GM13976 (cell line): ENCODE measurements at regions not wholly inside any gene's neighbourhood (a gene's known extent, or its start where the extent isn't known, plus 50 kb on each side); places are given as distances from the start of the nearest gene placed in this dataset.

Experiments
- DNase-seq: peaks from one replicate; pipeline ENCODE4 v3.0.0; 2012; ENCODE audit warnings: low spot score
- CTCF ChIP-seq: IDR thresholded peaks from 2 replicates; pipeline ENCODE4 v1.5.1; 2012; ENCODE audit warnings: borderline replicate concordance, mild to moderate bottlenecking; ENCODE audit not compliant: insufficient read depth; ENCODE audit errors: extremely low read depth, missing control alignments, control extremely low read depth
- in situ Hi-C: fragments of 300-500 bp; cut with MboI; formaldehyde crosslinking; loops from one replicate; pipeline ENCODE4 v1.12.0; 2022; ENCODE audit warnings: low sequenced_read_pairs, mixed read lengths, inconsistent platforms; ENCODE audit not compliant: unreplicated experiment

- no peak for DNase-seq
- no peak for TF ChIP-seq CTCF
- in situ Hi-C loops = no loop called here
Measured at GRCh38 chr16:9238346-9238745, 146.9 kb downstream of the HAPSTR1 start.

GRCh38 chr16:9241177-9241576 lies 149.7 kb downstream of the HAPSTR1 start:
- DNase-seq = no peak
- in situ Hi-C loops = no loop called here
- TF ChIP-seq CTCF = no peak

- in situ Hi-C loops = no loop called here
- DNase-seq = no peak
- TF ChIP-seq CTCF = no peak
Measured at GRCh38 chr16:9248162-9248561, 156.7 kb downstream of the HAPSTR1 start.

GRCh38 chr16:9249534-9249933 lies 158.1 kb downstream of the HAPSTR1 start:
- DNase-seq = no peak
- in situ Hi-C loops = no loop called here
- TF ChIP-seq CTCF = no peak

GRCh38 chr16:9251026-9251425 lies 159.6 kb downstream of the HAPSTR1 start:
- in situ Hi-C loops = loop anchor here (25.0 kb wide), 1 partner anchor 936 kb away; the partner anchor contains the start of gene GRIN2A
- no peak for TF ChIP-seq CTCF
- DNase-seq = no peak

GRCh38 chr16:9254863-9255262 lies 163.4 kb downstream of the HAPSTR1 start:
- DNase-seq = no peak
- TF ChIP-seq CTCF = no peak
- in situ Hi-C loops = loop anchor here (25.0 kb wide), 1 partner anchor 932 kb away; the partner anchor contains the start of gene GRIN2A

GRCh38 chr16:9256196-9256595 lies 164.8 kb downstream of the HAPSTR1 start:
- peak; percentile 53 for DNase-seq
- peak; percentile 41 for TF ChIP-seq CTCF
- in situ Hi-C loops = loop anchor here (25.0 kb wide), 1 partner anchor 931 kb away; the partner anchor contains the start of gene GRIN2A
